ENCODE measurements at regions not wholly inside any gene's neighbourhood (a gene's known extent, or its start where the extent isn't known, plus 50 kb on each side); places are given as distances from the start of the nearest gene placed in this dataset.
"Not testable (repeated sequence)": the region's sequence is repeated elsewhere in the genome, so short reads cannot be mapped to it uniquely, and the experiment has no call there.

DNA sequence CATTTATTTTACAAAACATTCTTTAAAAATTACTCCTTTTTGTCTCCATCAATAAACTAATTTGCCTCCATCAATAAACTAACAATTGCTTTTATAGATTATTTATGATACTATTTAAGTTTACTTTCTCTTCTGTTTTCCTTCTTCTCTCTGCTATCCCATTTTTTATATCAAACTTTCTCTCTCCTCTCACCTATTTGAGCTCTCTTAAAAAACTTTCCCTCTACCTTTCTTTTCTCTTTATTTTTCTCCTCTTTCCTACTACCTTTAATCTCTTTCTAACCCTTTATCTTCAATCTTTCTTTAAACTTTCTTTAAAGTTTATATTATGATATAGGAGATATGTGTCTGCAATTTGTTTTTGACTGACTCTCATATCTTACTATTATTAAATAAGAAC, 566.4 kb downstream of the DACH1 start:
- no peak for DNase-seq

DNA sequence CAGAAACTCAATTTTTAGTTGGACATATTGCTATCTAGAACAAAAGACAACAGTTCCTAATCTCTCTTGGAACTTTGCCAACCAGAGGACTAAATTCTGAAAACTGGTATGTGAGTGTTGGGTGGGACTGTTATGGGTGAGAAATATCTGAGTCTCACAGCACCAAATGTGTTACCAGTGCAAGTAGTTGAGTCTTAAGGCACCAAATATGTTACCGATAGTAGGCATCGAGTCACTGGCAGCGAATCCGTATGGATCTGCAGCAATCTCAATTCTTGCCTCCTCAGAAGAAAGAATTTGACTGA, 575.2 kb downstream of the DACH1 start:
- no peak for DNase-seq

DNA sequence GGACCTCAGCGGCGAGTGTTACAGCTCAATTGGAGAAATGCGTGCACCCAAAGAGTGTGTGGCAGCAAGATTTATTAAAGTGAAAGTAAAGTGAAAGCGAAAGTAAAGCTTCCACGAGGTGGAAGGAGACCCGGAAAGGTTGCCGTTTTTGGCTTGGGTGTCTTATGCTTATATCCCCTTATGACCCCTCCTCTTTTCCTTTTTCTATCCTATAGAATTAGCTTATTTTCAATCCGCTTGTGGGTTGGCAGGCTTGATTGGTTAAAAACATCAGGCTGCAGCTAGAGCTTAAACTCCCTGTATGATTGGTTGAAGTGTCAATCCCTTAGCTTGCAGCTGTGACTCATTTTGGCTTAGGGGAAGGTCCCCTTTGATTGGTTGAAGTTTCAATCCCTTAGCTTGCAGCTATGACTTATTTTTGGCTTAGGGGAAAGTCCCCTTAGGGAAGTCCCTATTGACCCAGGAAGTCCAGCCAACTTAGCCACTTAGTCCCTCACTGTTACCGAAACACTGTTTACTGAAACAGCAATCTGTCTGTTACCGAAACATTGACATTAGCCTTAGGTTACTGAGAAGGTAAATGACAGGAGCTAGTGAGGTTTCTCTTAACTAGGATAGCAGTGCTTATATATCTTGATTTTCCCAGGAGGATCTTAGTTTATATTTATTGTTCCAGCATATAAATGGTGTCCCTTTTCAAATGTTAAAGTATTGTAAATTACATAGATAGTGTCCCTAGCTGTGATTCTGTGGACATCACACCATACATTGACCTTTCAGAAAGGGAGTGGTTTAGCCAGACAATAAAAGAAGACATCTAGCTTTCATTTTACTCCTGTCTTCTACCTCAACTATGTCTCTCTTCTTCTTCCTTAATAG, 575.8 kb downstream of the DACH1 start:
- DNase-seq = peak; percentile 74

DNA sequence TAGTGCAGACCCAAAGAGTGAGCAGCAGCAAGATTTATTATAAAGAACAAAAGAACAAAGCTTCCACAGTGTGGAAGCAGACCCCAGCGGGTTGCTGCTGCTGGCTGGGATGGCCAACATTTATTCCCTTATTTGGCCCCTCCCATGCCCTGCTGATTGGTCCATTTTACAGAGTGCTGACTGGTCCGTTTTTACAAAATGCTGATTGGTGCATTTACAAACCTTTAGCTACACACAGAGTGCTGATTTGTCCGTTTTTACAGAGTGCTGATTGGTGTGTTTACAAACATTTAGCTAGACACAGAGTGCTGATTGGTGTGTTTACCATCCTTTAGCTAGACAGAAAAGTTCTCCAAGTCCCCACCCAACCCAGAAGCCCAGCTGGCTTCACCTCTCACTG, 577.0 kb downstream of the DACH1 start:
- DNase-seq = not testable (repeated sequence)

DNA sequence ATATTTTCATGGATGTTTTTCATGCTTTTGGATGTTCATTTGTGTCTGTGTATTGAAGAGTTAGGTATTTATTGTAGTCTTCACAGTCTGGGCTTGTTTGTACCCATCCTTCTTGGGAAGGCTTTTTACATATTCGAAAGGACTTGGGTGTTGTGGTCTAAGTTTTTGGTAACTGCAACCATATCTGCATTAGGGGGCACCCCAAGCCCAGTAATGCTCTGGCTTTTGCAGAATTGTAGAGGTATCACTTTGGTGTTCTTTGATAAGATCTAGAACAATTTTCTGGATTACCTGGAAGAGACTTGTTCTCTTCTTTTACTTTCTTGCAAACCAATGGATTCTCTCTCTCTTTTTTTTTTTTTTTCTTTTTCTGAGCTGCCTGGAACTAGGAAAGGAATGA, 581.3 kb downstream of the DACH1 start:
- no peak for DNase-seq

DNA sequence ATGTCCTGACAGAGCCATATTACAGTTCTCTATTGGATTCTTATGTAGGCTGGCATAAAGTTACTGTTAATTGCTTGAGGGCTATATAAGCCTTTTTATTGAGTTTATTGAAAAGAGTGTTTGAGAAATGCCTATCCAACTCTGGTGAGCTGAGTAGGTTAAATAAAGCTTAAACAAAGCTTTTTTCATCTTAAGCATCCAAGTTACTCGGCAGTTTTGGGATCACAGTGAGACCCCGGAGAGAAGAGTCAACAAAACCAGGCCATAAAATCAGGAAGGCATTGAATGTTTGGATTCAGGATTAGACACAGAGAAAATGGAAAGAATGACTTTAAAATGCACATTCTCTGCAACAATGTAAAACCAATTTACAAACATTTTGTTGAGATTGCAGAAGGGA, 588.5 kb downstream of the DACH1 start:
- no peak for DNase-seq

DNA sequence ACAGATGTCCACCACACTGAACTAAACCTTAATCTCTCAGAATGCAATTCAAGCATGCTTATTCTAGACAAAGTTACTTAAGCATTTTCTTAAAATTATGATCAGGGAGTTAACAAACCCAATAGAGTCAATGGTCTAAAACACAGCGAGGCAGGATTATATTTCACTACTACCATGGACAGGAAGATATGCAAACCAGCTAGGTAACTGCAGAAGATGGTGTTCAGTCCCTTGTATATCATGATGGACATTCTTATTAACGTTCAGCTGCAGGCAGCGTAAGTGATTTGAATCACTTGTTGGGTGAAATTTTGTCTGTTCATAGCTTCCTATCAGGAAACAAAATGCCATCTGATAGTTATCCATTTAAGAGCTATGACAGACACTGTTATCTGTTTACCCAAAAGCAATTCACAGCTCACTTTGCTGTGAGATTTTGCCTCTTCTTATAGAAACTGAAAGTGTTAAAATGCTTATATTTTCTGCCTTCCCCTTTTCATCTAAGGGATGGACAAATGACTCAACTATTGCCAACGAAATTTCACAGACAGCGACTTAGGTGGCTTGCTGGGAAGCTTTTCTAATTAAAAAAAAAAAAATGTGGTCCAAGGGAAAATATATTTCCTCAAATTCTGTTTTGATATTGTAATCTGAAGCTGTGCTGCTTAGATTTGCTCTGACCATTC, 591.9 kb downstream of the DACH1 start:
- no peak for DNase-seq

DNA sequence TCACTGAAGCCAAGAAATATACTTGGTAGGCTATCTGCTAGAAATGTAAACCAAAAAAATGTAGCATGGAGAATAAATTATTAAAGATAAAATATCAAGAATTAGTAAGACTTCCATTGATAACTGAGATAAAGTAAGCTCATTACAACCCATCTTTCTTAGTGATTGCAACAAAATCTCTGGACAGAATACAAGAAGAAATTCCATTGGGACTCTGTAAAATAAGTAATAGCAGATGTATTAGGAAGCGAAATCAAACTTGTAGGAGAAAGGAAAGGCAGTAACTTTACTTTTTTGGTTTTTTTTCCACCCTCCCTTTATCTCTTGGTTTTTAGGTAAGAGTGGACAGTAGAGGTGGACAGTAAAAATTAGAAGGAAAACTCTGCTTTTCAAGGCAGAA, 605.7 kb downstream of the DACH1 start:
- no peak for DNase-seq

DNA sequence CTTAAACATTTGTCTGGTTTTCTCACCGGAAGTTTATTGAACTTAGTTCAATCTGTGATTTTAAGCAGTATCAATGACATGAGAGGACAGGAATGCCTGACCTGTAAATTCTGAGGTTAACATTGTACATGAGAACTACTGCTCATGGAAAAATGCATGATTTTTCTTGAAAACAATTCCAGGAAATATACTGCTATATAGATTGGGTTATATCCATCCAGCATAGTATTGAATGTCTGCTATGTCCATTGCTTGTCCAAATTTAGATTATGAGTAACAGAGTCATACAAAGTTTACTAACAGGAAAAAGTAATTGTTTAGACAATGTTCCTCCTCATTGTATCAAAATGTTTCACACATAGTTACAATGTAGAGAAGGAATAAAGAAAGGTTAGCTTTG, 606.8 kb downstream of the DACH1 start:
- no peak for DNase-seq

DNA sequence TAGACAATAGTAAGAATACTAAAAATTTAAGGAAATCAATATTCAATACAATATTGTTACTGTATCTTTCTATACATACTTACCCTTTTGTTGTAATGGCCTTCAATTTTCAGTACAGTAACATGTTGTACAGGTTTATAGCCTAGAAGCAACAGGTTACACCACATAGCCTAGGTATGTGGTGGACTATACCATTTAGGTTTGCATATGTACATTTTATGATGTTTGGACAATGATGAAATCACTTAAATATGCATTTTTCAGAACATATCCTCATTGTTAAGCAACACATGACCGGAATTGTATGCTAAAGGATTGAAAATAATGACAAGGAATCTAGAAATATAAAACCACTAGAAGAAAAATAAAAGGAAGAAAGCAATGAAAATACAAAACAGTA, 611.4 kb downstream of the DACH1 start:
- DNase-seq = no peak

DNA sequence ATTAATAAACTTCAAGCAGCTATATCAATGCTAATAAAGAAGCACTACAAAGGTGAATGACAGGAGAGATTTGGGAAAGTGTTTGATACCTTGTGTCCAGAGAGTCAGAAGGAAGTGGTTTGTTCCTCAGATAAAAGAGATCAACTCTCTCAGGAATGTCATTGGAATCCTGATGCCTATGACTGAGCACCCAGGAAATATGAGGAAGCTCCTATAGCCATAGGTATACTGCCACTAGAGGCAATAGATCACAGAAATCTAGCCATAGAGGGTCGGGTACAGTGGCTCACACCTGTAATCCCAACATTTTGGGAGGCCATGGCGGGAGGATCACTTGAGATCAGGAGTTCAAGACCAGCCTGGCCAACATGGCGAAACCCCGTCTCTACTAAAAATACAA, 612.6 kb downstream of the DACH1 start:
- DNase-seq = no peak

DNA sequence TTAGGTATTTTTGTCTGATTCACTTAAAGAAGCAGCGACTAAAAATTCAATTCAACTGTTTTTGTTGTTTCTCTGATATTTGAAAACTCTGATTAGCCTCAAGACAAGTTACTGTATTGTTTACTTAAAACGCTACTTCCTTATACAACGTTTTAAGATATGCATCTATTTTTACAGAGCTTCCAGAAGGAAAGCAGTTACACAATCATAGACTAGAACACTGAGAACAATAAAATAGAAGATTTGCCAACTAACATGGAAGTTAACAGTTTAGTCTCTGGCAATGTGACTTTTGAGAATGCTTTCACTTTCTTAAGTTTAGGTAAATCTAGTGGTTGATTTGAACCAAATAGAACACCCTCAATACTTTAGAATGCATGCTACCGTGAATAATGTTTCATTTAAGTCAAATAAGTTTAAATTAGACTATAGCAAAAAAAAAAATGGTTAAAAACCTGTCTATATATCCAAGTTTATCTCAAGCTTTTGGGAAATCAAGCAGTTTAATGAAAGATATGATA, 614.8 kb downstream of the DACH1 start:
- no peak for DNase-seq

DNA sequence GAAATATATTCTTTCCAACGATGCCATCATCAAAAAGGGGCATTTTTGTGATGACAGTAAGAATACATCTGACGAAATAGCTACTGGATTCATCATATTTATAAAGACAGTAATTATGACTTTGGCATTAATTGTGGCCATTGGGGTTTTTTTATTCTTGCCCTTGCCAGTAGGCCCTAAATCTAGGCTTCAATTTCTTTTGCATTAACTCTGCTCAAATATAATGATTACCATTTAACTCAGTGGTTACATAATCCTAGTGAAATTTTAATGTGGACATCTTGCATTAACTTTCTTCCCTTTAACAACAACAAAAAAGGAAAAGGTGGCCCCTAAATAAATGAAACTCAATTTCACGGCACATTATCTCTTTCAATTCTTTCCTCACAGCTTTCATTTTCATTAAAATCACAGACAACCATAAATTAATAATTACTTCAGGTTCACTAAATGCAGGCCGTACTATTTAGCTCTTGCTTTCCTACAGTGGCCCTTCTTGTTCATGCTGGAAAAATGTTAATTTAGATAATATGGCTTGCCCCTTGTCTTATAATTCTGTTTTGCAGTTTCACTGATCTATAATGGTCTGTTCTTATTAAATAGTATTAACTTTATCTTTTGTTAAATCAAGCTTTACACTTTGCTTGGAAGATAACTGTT, 615.6 kb downstream of the DACH1 start:
- no peak for DNase-seq

DNA sequence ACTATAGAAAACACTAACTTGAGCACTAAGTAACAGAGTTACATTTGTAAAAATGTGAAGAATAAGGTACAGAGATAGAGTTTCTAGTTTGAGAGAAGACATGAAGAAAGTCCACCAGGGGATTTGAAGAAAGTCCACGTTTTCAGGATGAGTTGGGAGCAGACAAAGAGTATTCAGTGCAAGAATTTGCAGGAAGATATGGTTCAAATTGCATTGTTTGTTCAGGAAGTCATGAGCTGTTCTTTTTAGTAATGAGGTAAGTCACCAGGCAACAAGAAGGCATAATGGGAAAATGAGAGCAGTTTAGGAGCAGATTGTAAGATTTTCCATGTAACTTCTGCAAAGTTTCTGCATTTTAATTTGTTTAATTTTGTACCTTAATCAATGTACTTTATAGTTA, 618.0 kb downstream of the DACH1 start:
- DNase-seq = no peak

DNA sequence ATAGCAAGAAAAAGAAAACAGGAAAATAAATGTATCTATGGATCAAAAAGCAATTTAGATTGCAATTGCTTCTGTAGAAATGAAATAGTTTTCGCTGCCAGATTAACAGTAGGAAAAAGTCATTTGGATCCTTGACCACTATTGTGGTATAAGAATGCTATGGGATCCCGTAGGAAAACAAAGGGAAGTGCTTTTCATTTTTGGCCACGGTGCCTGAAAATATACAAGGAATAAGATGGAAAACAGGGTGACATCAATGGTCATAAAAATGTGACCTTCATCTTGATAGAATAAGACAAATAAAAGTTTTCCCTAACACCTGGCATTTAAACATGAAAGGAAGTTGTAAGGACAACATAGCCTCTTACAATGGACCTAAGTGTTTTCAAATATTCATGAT, 622.8 kb downstream of the DACH1 start:
- no peak for DNase-seq

DNA sequence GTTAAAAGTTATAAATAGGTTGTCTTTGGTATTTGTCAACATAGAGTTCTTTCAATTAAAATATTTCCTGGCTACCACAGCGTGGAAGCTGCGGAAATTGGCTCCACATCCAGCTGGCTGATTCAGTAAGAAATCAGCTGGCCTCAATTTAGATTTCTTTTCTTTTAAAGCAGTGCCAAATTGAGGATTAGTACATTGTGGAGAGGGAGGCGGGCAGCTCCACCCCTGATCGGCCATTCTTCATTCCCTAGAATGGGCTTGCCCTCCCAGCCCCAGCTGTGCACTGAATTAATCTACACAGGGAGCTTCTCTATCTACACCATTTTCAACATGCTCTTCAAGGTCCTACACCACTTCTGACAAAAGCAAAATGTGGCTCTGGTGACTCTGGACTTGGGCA, 624.8 kb downstream of the DACH1 start:
- DNase-seq = no peak

DNA sequence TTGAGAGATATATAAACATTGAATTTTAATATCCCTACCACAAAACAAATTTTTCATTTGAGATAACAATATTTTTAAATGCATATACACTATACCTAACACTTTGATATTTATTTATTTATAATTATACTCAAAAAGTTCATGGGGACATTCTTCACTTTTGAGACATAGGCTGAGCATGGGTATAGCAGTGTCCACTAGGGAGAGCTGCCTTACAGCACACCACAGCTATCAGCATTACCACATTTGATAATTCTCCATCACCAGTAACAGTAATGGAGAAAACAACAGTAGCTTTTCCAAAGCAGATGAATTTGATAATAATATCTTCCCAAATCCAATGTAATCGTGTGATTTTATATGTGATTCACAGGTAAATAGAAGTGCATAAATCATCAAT, 626.1 kb downstream of the DACH1 start:
- no peak for DNase-seq

DNA sequence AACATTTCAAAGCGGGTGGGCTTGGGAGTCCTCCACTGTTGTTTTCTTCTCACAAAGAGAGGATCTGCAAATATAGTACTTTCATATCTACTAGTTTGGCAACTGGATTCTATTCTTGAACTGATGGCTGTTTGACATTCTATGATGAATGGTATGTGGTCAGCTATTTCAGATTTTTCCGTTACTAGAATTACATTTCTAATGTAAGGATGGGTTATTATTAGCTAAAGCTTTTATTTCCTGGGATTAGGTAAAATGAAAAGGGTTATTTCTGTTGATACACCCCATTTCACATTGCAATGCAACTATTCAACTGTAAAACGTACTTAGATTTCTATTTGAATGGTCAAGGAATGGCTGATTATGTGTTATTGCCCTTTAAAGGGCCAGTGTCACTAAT, 629.7 kb downstream of the DACH1 start:
- no peak for DNase-seq

DNA sequence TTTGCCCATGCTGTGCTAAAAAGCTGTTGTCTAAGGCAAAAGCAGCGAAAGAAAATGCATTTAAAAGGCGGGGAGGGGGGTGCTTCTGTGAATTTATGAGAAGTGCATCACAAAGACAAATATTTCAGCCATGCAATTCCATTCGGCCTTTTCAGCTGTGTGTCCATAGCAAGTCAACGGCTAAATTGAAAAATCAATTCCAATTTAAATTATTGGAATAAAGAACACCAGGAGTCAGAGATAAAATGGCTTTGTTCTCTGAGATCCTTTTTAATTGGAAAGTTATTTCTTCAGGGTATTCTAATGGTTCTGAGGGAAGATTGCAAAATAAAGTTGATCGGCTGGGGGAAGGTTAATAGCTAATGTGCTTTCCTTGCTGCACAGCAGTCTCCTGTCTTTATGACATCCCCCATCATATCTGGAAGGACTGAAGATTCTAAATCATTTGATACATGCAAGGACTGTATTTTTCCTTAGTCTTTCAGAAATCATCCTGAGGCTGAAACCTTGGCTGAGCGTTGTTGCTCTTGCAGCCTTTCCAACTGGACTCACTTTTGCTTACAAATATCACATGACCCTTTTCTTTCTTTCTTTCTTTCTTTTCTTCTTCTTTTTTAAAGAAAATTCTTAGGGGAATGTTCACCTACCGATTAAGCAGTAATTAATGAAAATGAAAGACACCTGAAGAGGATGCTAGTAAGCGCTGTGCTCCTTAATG, 647.1 kb downstream of the DACH1 start:
- DNase-seq = no peak

DNA sequence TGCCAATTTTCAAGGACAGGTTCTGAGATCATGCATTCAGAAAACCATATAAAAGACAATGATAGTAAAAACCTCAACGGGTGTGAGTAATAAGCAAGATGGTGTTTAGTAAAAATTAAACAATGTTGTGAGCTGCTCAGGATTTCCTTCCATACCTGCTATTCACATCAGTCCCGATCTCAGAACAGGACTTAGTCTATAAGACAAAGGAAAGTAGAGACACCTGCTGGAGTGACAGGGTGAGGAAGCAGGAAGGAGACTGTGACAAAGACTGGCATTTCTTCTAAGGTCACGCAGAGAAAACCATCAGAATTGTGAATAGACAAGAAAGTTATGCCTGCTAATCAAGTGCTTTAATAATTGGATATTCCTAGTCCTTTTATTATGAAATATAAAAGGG, 648.0 kb downstream of the DACH1 start:
- no peak for DNase-seq

DNA sequence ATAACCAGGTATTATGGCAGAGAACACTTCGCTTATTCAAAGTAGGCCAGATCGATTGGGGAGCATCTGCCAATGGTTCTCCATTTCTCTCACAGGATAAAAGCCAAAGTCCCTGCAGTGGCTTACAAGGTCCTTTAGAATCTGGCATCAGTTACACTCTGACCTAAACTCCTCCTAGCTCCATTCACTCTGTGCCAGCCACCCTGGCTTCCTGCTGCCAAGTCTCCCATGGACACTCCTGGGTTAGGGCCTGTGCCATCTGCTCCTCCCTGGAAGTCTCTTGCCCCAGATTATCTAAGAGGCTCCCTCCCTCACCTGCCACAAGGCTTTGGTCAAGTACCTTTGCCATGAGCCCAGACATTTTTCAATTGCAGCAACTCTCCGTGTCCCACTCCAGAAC, 649.2 kb downstream of the DACH1 start:
- DNase-seq = no peak

DNA sequence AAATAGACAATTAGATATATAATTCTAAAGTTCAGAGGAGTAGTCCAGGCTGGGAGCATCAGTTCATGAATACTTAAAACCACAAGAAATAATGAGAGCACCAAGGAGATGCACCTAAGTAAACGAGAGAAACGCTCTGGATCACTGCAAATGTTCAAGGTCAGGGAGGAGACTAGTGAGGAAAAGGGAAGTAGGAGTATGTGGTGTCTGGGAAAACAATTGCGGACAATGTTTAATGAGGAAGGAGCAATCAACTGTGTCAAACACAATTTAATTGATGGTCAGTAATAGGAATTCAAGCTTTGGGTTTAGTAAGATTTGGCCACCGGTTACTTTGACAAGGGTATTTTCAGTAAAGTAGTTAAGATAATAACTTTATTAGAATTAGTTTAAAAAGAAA, 652.2 kb downstream of the DACH1 start:
- DNase-seq = no peak

DNA sequence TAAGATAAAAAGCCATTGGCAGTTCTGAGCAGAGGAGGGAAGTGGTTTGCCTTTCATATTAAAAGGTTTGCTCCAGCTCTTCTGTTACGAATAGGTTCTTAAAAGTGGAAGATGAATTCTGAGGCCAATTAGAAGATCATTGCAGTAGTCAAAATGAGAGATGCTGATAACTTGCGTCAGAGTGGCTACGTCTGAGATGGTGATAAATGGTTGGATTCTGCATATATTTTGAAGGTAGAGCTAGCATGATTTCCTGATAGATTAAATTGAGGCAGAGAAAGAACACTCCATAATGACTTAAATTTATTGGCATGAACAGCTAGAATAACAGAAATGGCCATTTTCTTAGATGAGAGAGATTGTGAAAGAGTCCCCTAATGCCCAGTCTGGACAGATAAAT, 652.6 kb downstream of the DACH1 start:
- no peak for DNase-seq
